ENCODE measurements at regions not wholly inside any gene's neighbourhood (a gene's known extent, or its start where the extent isn't known, plus 50 kb on each side); places are given as distances from the start of the nearest gene placed in this dataset.
A peak's percentile ranks its signal among the peaks of the same experiment; 100 is the strongest.

DNA sequence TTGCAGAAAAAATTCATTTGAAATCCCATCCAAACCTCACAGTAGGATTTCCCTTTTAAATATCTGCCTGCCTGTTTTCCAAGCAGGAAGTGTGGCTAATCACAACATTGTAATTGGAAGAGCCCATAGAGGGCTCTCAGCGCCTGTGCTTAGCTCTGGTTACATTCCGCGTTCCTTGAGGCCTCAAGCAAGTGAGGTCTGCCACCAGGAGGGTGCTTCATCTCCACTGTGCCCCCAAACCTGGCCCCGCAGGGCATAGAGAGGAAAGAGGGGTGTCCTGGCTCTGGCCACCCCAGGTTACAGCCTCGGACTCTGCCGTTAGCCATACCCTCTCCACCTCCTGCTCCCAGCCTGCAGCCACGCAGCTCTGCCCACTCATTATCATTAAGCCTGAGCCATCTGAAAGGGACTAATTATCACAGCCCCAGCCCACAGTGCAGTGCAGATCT is 214.8 kb downstream of the SP3 start:
- CTCF ChIA-PET: interaction anchor here (1.8 kb wide), 1 partner anchor 161 kb away, joined by 4 read pairs; no protein-coding TSS in a partner anchor
- no peak for DNase-seq
- TF ChIP-seq, protein P1, sequence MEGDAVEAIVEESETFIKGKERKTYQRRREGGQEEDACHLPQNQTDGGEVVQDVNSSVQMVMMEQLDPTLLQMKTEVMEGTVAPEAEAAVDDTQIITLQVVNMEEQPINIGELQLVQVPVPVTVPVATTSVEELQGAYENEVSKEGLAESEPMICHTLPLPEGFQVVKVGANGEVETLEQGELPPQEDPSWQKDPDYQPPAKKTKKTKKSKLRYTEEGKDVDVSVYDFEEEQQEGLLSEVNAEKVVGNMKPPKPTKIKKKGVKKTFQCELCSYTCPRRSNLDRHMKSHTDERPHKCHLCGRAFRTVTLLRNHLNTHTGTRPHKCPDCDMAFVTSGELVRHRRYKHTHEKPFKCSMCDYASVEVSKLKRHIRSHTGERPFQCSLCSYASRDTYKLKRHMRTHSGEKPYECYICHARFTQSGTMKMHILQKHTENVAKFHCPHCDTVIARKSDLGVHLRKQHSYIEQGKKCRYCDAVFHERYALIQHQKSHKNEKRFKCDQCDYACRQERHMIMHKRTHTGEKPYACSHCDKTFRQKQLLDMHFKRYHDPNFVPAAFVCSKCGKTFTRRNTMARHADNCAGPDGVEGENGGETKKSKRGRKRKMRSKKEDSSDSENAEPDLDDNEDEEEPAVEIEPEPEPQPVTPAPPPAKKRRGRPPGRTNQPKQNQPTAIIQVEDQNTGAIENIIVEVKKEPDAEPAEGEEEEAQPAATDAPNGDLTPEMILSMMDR (IDR thresholded peaks at IDR 0.05; ENCODE audit: unreplicated experiment): no peak
- intact Hi-C loops (cut with micrococcal nuclease; ENCODE audit: unreplicated experiment): loop anchor here (10.0 kb wide), 1 partner anchor 594 kb away; no protein-coding TSS in a partner anchor
- H3K27me3 Mint-ChIP-seq (ENCODE audit: unreplicated experiment): no peaks in the 10 kb centered on the region
- H3K9me3 Mint-ChIP-seq (ENCODE audit: low read depth, unreplicated experiment): no peaks in the 10 kb centered on the region
- H3K4me3 Mint-ChIP-seq (ENCODE audit: low read depth, unreplicated experiment): no peak overlapping the region
- BruUV-seq (replicated peaks): no TSS peak
- H3K4me1 Mint-ChIP-seq (ENCODE audit: low read depth, unreplicated experiment): no peaks in the 10 kb centered on the region
- no peaks in the 10 kb centered on the region for H3K36me3 Mint-ChIP-seq (ENCODE audit: insufficient read depth, unreplicated experiment)
- H3K27ac Mint-ChIP-seq (ENCODE audit: unreplicated experiment): no peak overlapping the region

DNA sequence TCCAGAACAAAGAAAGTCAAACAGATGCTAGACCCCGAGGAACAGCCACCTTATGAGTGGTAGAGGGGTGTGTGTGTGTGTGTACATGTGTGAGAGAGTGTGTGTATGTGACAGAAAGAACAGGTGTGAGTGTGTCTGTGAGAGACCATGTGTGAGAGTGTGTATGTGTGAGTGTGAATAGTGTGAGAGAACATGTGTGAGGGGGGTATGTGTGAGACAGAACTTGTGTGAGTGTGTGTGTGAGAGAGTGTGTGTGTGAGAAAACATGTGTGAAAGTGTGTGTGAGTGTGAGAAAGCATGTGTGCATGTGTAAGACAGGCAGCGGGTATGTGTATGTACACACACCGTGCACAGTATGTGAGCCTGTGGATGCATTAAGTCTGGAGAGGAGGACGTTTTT is 214.3 kb downstream of the SP3 start:
- DNase-seq: no peak
- no TSS peak for BruUV-seq (replicated peaks)
- Mint-ChIP-seq H3K4me1 (ENCODE audit: low read depth, unreplicated experiment) (no peaks in the 10 kb centered on the region), H3K36me3 (ENCODE audit: insufficient read depth, unreplicated experiment) (no peaks in the 10 kb centered on the region), H3K9me3 (ENCODE audit: low read depth, unreplicated experiment) (no peaks in the 10 kb centered on the region), H3K4me3 (ENCODE audit: low read depth, unreplicated experiment) (no peak overlapping the region), H3K27ac (ENCODE audit: unreplicated experiment) (no peak overlapping the region), H3K27me3 (ENCODE audit: unreplicated experiment) (no peaks in the 10 kb centered on the region)
- intact Hi-C loops (cut with micrococcal nuclease; ENCODE audit: unreplicated experiment): loop anchor here (10.0 kb wide), 1 partner anchor 594 kb away; no protein-coding TSS in a partner anchor
- CTCF ChIA-PET: interaction anchor here (1.8 kb wide), 1 partner anchor 161 kb away, joined by 4 read pairs; no protein-coding TSS in a partner anchor
- TF ChIP-seq, protein P1 (IDR thresholded peaks at IDR 0.05; ENCODE audit: unreplicated experiment): no peak

DNA sequence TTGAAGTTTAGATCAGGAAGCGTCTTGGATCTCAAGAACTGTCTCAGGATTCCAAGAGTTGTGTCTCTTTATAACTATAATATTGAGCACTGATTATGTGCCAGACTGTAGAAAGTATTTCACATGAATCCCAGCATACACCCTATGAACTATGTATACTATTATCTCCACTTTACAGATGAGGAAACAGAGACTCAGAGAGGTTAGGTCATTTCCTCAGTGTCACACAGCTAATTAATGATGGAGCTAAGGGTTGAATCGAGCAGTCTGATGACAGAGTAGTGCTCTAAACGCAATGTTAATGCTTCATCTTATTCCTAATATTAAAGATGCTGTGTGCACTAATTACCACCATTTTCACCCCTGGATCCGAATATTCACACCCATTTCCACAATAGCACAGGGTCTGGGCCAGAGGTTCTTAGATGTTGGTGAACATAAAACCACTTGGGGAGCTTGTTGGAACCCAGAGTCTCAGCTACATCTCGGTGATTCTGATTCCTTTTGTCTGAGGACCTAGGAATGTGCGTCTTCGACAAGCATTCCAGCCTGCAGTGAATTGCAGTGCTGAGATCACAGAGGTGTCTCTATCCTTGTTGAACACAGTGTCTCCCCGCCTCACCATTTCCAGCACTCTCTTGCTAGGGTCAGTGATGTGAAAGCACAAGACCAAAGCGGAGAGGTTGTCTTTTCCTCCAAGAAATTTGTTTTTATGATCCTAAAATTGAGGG is 213.8 kb downstream of the SP3 start:
- no TSS peak for BruUV-seq (replicated peaks)
- H3K27ac Mint-ChIP-seq (ENCODE audit: unreplicated experiment): no peak overlapping the region
- H3K9me3 Mint-ChIP-seq (ENCODE audit: low read depth, unreplicated experiment): no peaks in the 10 kb centered on the region
- TF ChIP-seq, protein P1 (IDR thresholded peaks at IDR 0.05; ENCODE audit: unreplicated experiment): no peak
- CTCF ChIA-PET: no interaction called here
- intact Hi-C loops (cut with micrococcal nuclease; ENCODE audit: unreplicated experiment): loop anchor here (10.0 kb wide), 1 partner anchor 593 kb away; no protein-coding TSS in a partner anchor
- no peak for DNase-seq
- no peaks in the 10 kb centered on the region for H3K36me3 Mint-ChIP-seq (ENCODE audit: insufficient read depth, unreplicated experiment)
- no peak overlapping the region for H3K4me3 Mint-ChIP-seq (ENCODE audit: low read depth, unreplicated experiment)
- no peaks in the 10 kb centered on the region for H3K4me1 Mint-ChIP-seq (ENCODE audit: low read depth, unreplicated experiment)
- H3K27me3 Mint-ChIP-seq (ENCODE audit: unreplicated experiment): no peaks in the 10 kb centered on the region

DNA sequence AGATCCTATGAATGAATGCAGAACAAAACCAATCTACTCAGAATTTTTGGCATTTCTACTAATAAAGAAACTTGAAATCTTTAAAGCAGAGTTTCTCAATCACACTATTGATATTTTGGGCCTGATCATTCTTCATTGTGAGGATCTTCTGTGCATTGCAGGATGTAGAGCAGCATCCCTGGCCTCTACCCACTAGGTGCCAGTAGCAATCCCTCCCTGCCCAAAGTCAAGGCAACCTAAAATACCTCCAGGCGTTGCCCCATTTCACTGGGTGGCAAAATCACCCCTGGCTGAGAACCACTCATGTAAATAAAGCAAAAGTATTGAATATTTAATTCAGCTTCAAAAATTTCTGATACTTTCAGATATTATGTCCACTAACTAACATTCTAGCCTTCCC is 213.0 kb downstream of the SP3 start:
- Mint-ChIP-seq H3K27ac (ENCODE audit: unreplicated experiment) (no peak overlapping the region), H3K27me3 (ENCODE audit: unreplicated experiment) (no peaks in the 10 kb centered on the region), H3K4me3 (ENCODE audit: low read depth, unreplicated experiment) (no peak overlapping the region), H3K36me3 (ENCODE audit: insufficient read depth, unreplicated experiment) (no peaks in the 10 kb centered on the region), H3K4me1 (ENCODE audit: low read depth, unreplicated experiment) (no peaks in the 10 kb centered on the region), H3K9me3 (ENCODE audit: low read depth, unreplicated experiment) (no peaks in the 10 kb centered on the region)
- BruUV-seq (replicated peaks): no TSS peak
- intact Hi-C loops (cut with micrococcal nuclease; ENCODE audit: unreplicated experiment): loop anchor here (10.0 kb wide), 1 partner anchor 593 kb away; no protein-coding TSS in a partner anchor
- peak; percentile 7 for DNase-seq
- TF ChIP-seq, protein P1 (IDR thresholded peaks at IDR 0.05; ENCODE audit: unreplicated experiment): no peak
- CTCF ChIA-PET: no interaction called here
